Small intestine (tissue), 7 donors: ENCODE measurements at regions not wholly inside any gene's neighbourhood (a gene's known extent, or its start where the extent isn't known, plus 50 kb on each side); places are given as distances from the start of the nearest gene placed in this dataset.
A peak's percentile ranks its signal among the peaks of the same experiment; 100 is the strongest.

ENCODE experiments used
- DNase-seq, 2 donors: peaks; one replicate each; pipeline versions ENCODE4 v3.0.0 to v3.0.0-alpha.2; 2013
- FAIRE-seq: peaks from 2 replicates; lab custom pipeline; 2012; peaks lifted over from hg19 to GRCh38; lab: Jason Lieb, UNC
- H3K27ac ChIP-seq, 3 donors: one replicate each; pipeline ENCODE4 v1.5.1; 2013; ENCODE audit warnings: low read length in 2 of 3, mild to moderate bottlenecking in 2 of 3, control low read depth in 1 of 3, inconsistent platforms in 1 of 3, low read depth in 1 of 3, moderate library complexity in 1 of 3
- H3K27me3 ChIP-seq, 3 donors: one replicate each; pipeline ENCODE4 v1.6.1; 2013; ENCODE audit warnings: low read length in 3 of 3, inconsistent platforms in 1 of 3; ENCODE audit not compliant: control insufficient read depth in 3 of 3, insufficient read depth in 3 of 3
- H3K36me3 ChIP-seq, 3 donors: one replicate each; pipeline ENCODE4 v1.6.1; 2013; ENCODE audit warnings: low read length in 3 of 3, inconsistent platforms in 1 of 3, low read depth in 1 of 3, mild to moderate bottlenecking in 1 of 3, moderate library complexity in 1 of 3; ENCODE audit not compliant: control insufficient read depth in 3 of 3, insufficient read depth in 2 of 3
- H3K4me1 ChIP-seq, 3 donors: one replicate each; pipeline ENCODE4 v1.6.1; 2013; ENCODE audit warnings: low read length in 2 of 3, inconsistent platforms in 1 of 3, low read depth in 1 of 3, mild to moderate bottlenecking in 1 of 3, moderate library complexity in 1 of 3; ENCODE audit not compliant: control insufficient read depth in 3 of 3, insufficient read depth in 2 of 3
- H3K4me3 ChIP-seq, 3 donors: one replicate each; pipeline ENCODE4 v1.5.1; 2013; ENCODE audit warnings: low read length in 3 of 3, control low read depth in 1 of 3, inconsistent platforms in 1 of 3, low read depth in 1 of 3, mild to moderate bottlenecking in 1 of 3, moderate library complexity in 1 of 3
- H3K9me3 ChIP-seq, 2 donors: one replicate each; pipeline ENCODE4 v1.6.1; 2013; ENCODE audit warnings: low read depth in 1 of 2, low read length in 1 of 2; ENCODE audit not compliant: control insufficient read depth in 2 of 2, insufficient read depth in 1 of 2
- WGBS, 3 donors: extraction: QIAGEN DNeasy Blood & Tissue Kit; methylation state at CpG; one replicate each; pipeline ENCODE4 v1.1.7; 2013; 5-methylcytosine and 5-hydroxymethylcytosine counted together
- donor health status: healthy with polysubstance abuse.
- donor health status: control.
- donor health status: control.
- donor health status: Bipolar disorder and iron deficiency.
- donor health status: healthy.

DNA sequence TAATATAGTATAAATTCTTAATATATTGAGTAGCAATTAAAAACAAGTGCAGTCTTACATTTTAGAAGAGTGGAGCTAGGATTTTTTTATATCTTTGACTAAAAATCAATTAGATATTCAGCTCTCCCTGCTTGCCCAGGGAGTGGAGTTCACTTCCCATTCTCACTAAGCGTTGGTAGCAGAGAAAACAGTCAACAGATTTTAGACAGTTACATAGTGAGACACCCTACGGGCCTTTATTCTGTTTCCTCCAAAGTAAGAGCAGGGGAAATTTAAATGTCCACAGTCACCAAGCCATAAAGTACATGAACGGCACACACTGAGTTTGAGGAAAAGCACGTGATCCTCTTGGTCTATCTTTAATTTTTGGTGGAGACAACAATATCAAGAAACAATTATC lies 131.6 kb upstream of the PLEKHG7 start:
- Histone ChIP-seq H3K27ac (no peak overlapping the region), H3K4me1 (peaks cover 5 to 21% (median 7%) of the 10 kb centered on the region in 3 donors), H3K36me3 (no peaks in the 10 kb centered on the region), H3K4me3 (no peak overlapping the region), H3K27me3 (no peaks in the 10 kb centered on the region), H3K9me3 (peaks cover 0 to 7% of the 10 kb centered on the region in 2 donors)
- no peak for FAIRE-seq
- 86 to 91% (median 88%) methylated on average over 4 of the region's 4 CpGs for WGBS, 3 donors
- DNase-seq = no peak

DNA sequence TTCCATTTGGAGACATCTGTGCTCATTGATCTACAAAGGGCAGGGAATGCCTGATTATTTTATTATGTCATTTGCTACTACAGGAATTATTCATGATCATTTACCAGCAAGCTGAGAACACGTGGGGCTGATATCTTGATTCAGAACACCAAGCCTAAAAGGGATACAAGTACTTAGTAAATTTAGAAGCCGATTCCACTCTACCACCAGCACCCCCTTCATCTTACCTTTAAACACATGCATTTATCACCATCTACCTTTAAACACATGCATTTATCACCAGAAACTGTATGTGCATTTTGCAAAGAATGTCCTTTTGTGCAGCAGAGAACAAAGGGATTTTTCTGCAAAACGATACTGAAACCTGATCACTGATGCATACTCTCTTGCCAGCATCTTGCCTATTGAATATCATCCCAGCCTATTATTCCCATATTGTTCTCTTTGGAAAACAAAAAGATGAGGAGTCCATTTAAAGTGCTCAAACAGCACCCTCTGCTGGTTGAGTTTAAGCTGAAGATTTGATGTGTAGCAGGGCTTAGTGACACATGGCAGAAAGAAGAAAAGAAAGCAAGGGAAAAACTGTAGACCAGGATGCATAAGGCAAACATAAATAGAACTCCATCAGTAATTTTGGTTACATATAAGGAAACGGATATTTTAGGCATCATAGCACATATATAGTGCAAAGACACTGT lies 132.6 kb upstream of the PLEKHG7 start:
- peak; percentile 47 for FAIRE-seq
- Histone ChIP-seq H3K4me1 (peaks cover 2 to 17% (median 4%) of the 10 kb centered on the region in 3 donors), H3K4me3 (no peak overlapping the region), H3K27me3 (no peaks in the 10 kb centered on the region), H3K9me3 (peaks cover 0 to 7% of the 10 kb centered on the region in 2 donors), H3K27ac (peak overlapping the region in 1 of 3 donors; percentile 11), H3K36me3 (no peaks in the 10 kb centered on the region)
- WGBS, 3 donors = 4 to 8% (median 5%) methylated on average over 4 of the region's 4 CpGs
- peak; percentile 91 for DNase-seq

DNA sequence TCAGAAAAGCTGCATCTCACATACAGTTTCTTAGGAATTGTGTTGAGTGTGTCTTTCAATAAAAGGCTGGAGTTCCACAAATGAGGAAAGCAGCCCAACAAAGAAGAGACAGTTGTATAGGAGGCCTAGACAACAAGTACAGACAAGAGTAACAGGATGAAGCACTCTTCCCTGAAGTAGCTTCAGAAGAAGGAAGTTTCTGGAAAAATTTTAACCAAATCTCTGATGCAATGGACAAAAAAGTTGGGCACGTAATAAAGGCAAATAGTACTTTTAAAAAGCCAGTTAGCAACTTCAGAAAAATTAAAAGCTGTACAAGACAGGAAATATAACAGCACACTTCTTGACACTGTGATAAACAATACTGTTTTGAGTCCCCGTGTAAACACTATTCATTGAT lies 134.1 kb upstream of the PLEKHG7 start:
- H3K36me3 ChIP-seq = no peaks in the 10 kb centered on the region
- H3K9me3 ChIP-seq = peaks cover 0 to 7% of the 10 kb centered on the region in 2 donors
- 66 to 80% (median 71%) methylated on average over 2 of the region's 2 CpGs for WGBS, 3 donors
- FAIRE-seq (no peak), DNase-seq (no peak)
- H3K27me3 ChIP-seq = no peaks in the 10 kb centered on the region
- no peak overlapping the region for H3K27ac ChIP-seq
- H3K4me3 ChIP-seq = no peak overlapping the region
- H3K4me1 ChIP-seq = peaks cover 0 to 8% (median 0%) of the 10 kb centered on the region in 3 donors

DNA sequence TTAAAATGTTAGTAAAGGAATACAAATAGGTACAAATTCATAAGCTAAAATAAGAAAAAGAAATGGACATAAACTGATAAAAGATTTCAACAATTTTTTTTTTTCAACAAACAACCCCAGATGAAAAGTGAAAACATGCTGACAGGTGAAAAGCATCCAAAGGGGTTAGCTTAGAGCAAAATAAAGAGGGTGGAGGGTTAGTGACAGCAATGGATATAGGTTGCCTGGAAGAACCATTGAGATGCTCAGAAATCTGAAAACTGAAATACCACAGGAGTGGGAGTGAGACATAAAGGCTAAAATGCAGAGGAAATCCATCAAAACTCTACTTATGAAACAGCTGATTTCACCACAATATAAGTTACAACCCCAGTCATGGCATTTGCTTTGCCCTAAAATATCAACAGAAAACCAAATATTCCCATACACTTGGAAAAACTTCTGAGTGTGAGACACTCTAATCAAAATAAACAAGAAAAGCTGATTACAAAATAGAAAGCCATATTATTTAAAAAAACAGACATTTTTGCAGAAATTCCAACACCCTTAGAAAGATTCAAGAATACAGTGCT lies 136.3 kb upstream of the PLEKHG7 start:
- H3K27me3 ChIP-seq = no peaks in the 10 kb centered on the region
- no peak for FAIRE-seq
- no peak overlapping the region for H3K4me3 ChIP-seq
- H3K4me1 ChIP-seq = peaks cover 2 to 19% (median 2%) of the 10 kb centered on the region in 3 donors
- H3K9me3 ChIP-seq = no peaks in the 10 kb centered on the region
- no peaks in the 10 kb centered on the region for H3K36me3 ChIP-seq
- no peak overlapping the region for H3K27ac ChIP-seq
- no peak for DNase-seq

DNA sequence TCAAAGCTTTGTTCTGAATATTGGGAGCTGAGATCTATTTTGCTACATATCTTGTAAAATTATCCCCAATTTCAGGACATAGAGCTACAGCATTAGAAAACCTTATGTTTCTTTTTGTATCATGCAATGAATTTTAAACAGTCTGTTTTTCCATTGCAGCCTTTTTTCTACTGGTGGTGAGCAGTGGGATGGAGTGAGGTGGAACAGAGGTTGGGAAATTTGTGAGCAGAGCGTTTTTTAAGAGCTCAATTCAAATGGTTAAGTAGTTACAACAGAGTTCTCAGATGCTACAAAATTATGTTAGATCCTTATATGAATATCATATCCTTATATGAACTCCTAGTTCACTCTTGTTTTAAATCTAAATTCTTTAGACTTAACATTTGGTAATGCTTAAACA lies 139.0 kb upstream of the PLEKHG7 start:
- WGBS, 3 donors = 44 to 92% (median 85%) methylated on average over 1 of the region's 1 CpG
- Histone ChIP-seq H3K4me3 (no peak overlapping the region), H3K36me3 (no peaks in the 10 kb centered on the region), H3K4me1 (peaks cover 3 to 18% (median 9%) of the 10 kb centered on the region in 3 donors), H3K27ac (no peak overlapping the region), H3K9me3 (peaks cover 0 to 4% of the 10 kb centered on the region in 2 donors), H3K27me3 (no peaks in the 10 kb centered on the region)
- FAIRE-seq = no peak
- no peak for DNase-seq

DNA sequence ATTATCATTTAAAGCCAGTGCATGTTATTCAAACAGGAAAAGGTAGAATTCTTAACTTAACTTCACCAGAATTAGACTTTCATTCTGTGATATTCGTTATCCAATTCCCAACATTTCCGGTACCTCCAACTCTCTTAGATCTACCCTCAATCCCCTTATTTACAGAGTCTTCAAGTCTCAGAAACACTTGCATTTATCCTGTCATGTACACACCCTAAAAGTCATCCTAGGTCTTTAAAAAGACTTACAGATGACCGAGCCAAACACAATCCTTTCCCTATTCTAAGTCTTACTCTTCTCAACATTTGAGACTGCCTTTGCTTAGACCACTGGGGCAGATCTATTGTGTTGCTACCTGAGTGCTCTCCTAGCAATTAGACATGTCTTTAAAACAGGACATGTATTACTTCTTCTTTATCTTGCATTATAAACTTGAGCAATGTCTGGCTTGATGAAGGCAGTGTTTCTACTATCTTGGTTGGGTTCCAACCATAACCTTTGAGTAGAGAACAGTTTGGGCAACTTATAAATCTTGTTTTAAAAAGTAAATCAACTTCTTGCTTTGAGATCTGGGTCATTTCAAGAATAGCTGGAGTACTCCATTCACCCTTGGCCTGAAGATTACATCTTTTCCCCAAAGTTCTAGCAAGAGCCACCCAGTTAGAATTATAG lies 140.6 kb upstream of the PLEKHG7 start:
- Histone ChIP-seq H3K36me3 (no peaks in the 10 kb centered on the region), H3K4me3 (no peak overlapping the region), H3K27ac (peak overlapping the region in 1 of 3 donors; percentile 5), H3K4me1 (peaks cover 3 to 26% (median 9%) of the 10 kb centered on the region in 3 donors), H3K27me3 (no peaks in the 10 kb centered on the region), H3K9me3 (peaks cover 0 to 4% of the 10 kb centered on the region in 2 donors)
- 68 to 75% (median 70%) methylated on average over 3 of the region's 3 CpGs for WGBS, 3 donors
- no peak for DNase-seq
- no peak for FAIRE-seq

DNA sequence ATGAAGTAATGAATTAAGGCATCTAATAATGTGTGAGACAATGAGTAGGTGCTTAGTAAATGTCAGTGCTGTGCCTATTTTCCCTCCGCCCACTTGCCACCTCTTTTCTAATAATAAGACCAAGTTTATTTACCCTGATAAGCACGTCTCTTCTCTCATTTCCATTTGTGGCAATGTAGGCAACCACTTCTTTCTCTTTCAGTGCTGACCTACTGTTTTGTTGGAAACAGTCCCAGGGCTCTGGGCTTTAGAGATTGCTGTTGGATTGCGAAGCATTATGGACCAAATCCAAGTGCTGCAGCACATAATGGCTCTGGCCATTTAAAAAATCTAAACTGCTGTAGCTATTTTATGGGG lies 141.3 kb upstream of the PLEKHG7 start:
- Histone ChIP-seq H3K9me3 (peaks cover 0 to 4% of the 10 kb centered on the region in 2 donors), H3K4me3 (no peak overlapping the region), H3K36me3 (no peaks in the 10 kb centered on the region), H3K27ac (peak overlapping the region in 1 of 3 donors; percentile 22), H3K27me3 (no peaks in the 10 kb centered on the region), H3K4me1 (peaks cover 3 to 29% (median 11%) of the 10 kb centered on the region in 3 donors)
- peak in 1 of 2 donors; percentile 45 for DNase-seq
- 20 to 27% (median 22%) methylated on average over 3 of the region's 3 CpGs for WGBS, 3 donors
- FAIRE-seq = no peak

DNA sequence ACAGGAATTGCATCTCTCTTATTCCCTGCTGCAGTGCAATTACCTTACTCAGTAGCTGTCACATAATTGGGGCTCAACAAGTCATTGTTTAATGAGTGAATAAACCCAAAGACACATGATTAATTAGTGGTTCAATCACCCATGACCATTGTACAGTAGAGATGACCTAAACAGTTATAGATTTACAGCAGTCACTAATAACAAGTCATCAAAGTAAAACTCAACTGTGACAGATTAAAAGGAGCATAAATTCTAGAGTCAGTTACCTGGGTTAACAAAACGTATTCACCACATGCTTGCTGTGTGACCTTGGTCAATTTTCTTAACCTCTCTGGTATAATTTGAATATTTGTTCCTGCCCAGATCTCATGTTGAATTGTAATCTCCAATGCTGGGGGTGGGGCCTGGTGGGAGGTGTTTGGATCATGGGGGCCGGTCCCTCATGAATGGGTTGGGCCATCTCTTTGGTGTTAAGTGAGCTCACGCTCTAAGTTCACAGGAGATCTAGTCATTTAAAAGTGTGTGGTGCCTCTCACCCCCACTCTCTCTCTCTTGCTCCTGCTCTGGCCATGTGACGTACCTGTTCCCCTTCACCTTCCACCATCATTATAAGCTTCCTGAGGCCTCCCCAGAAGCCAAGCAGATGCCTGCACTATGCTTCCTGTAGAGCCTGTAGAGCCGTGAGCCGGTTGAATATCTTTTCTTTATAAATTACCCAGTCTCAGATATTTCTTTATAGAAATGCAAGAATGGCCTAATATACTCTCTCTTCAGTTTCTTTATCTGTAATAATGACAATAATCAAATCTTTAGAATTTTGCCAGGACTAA lies 141.9 kb upstream of the PLEKHG7 start:
- Histone ChIP-seq H3K27ac (peak overlapping the region in 2 of 3 donors; percentile 22 to 26), H3K4me1 (peaks cover 5 to 32% (median 15%) of the 10 kb centered on the region in 3 donors), H3K9me3 (peaks cover 0 to 4% of the 10 kb centered on the region in 2 donors), H3K36me3 (no peaks in the 10 kb centered on the region), H3K27me3 (no peaks in the 10 kb centered on the region), H3K4me3 (no peak overlapping the region)
- FAIRE-seq = no peak
- WGBS, 3 donors = 76 to 84% (median 78%) methylated on average over 6 of the region's 6 CpGs
- DNase-seq = peak in 1 of 2 donors; percentile 41
